Stimulated activated naive CD8-positive, alpha-beta T cell treated with anti-CD3 and anti-CD28 coated beads, Interleukin-15, Interleukin-2, amounts not matched to agents 100 ng/mL and 50 ng/mL, for 24 hours (primary cell): ENCODE measurements at regions not wholly inside any gene's neighbourhood (a gene's known extent, or its start where the extent isn't known, plus 50 kb on each side); places are given as distances from the start of the nearest gene placed in this dataset.
"Not testable (repeated sequence)": the region's sequence is repeated elsewhere in the genome, so short reads cannot be mapped to it uniquely, and the experiment has no call there.

Experiments
- H3K27ac Mint-ChIP-seq: one replicate; pipeline ENCODE4 v1.8.0; 2021; ENCODE audit warnings: mild to moderate bottlenecking, mixed read lengths
- H3K27me3 Mint-ChIP-seq: one replicate; pipeline ENCODE4 v1.8.0; 2021; ENCODE audit warnings: mixed read lengths
- H3K36me3 Mint-ChIP-seq: one replicate; pipeline ENCODE4 v1.8.0; 2021; ENCODE audit warnings: low read depth, mixed read lengths
- H3K4me1 Mint-ChIP-seq: one replicate; pipeline ENCODE4 v1.8.0; 2021; ENCODE audit warnings: low read depth, mixed read lengths
- H3K4me3 Mint-ChIP-seq: one replicate; pipeline ENCODE4 v1.8.0; 2021; ENCODE audit warnings: mild to moderate bottlenecking, mixed read lengths
- H3K9me3 Mint-ChIP-seq: one replicate; pipeline ENCODE4 v1.8.0; 2021; ENCODE audit warnings: mixed read lengths

- Mint-ChIP-seq H3K27ac (peak overlapping the region; percentile 88), H3K27me3 (no peaks in the 10 kb centered on the region), H3K4me3 (peak overlapping the region; percentile 56)
Measured at GRCh38 chr6:134437376-134437775, 119.5 kb upstream of the SGK1 start.

GRCh38 chr6:134436950-134437349, 119.0 kb upstream of the SGK1 start:
- peaks cover 31% of the 10 kb centered on the region for H3K4me1 Mint-ChIP-seq
- H3K36me3 Mint-ChIP-seq = no peaks in the 10 kb centered on the region
- peak overlapping the region; percentile 56 for H3K4me3 Mint-ChIP-seq
- no peaks in the 10 kb centered on the region for H3K9me3 Mint-ChIP-seq
- no peaks in the 10 kb centered on the region for H3K27me3 Mint-ChIP-seq
- peak overlapping the region; percentile 88 for H3K27ac Mint-ChIP-seq

More at GRCh38 chr6:134437376-134437775, 119.5 kb upstream of the SGK1 start:
- Mint-ChIP-seq H3K36me3 (no peaks in the 10 kb centered on the region), H3K9me3 (no peaks in the 10 kb centered on the region), H3K4me1 (peaks cover 31% of the 10 kb centered on the region)

- Mint-ChIP-seq H3K27ac (peak overlapping the region; percentile 88), H3K9me3 (no peaks in the 10 kb centered on the region), H3K4me3 (peak overlapping the region; percentile 56), H3K27me3 (no peaks in the 10 kb centered on the region), H3K4me1 (peaks cover 31% of the 10 kb centered on the region), H3K36me3 (no peaks in the 10 kb centered on the region)
Measured at GRCh38 chr6:134436281-134436815, 118.4 kb upstream of the SGK1 start.

- Mint-ChIP-seq H3K4me1 (peaks cover 31% of the 10 kb centered on the region), H3K27ac (peak overlapping the region; percentile 88), H3K36me3 (no peaks in the 10 kb centered on the region), H3K27me3 (no peaks in the 10 kb centered on the region), H3K9me3 (no peaks in the 10 kb centered on the region), H3K4me3 (peak overlapping the region; percentile 56)
Measured at GRCh38 chr6:134435814-134436280, 117.9 kb upstream of the SGK1 start.

GRCh38 chr6:134434019-134434942, 116.4 kb upstream of the SGK1 start:
- H3K36me3 Mint-ChIP-seq = no peaks in the 10 kb centered on the region
- no peak overlapping the region for H3K4me3 Mint-ChIP-seq
- H3K27ac Mint-ChIP-seq = peak overlapping the region; percentile 56
- no peaks in the 10 kb centered on the region for H3K27me3 Mint-ChIP-seq
- no peaks in the 10 kb centered on the region for H3K9me3 Mint-ChIP-seq
- H3K4me1 Mint-ChIP-seq = peaks cover 31% of the 10 kb centered on the region

GRCh38 chr6:134432036-134432435, 114.1 kb upstream of the SGK1 start:
- Mint-ChIP-seq H3K27me3 (no peaks in the 10 kb centered on the region), H3K27ac (no peak overlapping the region), H3K4me3 (no peak overlapping the region), H3K9me3 (no peaks in the 10 kb centered on the region), H3K36me3 (no peaks in the 10 kb centered on the region), H3K4me1 (peaks cover 18% of the 10 kb centered on the region)

- Mint-ChIP-seq H3K27ac (no peak overlapping the region), H3K9me3 (no peaks in the 10 kb centered on the region), H3K36me3 (no peaks in the 10 kb centered on the region), H3K4me1 (peaks cover 12% of the 10 kb centered on the region), H3K27me3 (no peaks in the 10 kb centered on the region), H3K4me3 (no peak overlapping the region)
Measured at GRCh38 chr6:134431421-134431859, 113.5 kb upstream of the SGK1 start.

- no peak overlapping the region for H3K4me3 Mint-ChIP-seq
- no peak overlapping the region for H3K27ac Mint-ChIP-seq
- H3K4me1 Mint-ChIP-seq = peaks cover 2% of the 10 kb centered on the region
- H3K9me3 Mint-ChIP-seq = no peaks in the 10 kb centered on the region
- no peaks in the 10 kb centered on the region for H3K36me3 Mint-ChIP-seq
- no peaks in the 10 kb centered on the region for H3K27me3 Mint-ChIP-seq
Measured at GRCh38 chr6:134429861-134430380, 112.0 kb upstream of the SGK1 start.

GRCh38 chr6:134427721-134428120, 109.8 kb upstream of the SGK1 start:
- Mint-ChIP-seq H3K27me3 (no peaks in the 10 kb centered on the region), H3K4me3 (no peak overlapping the region), H3K9me3 (no peaks in the 10 kb centered on the region), H3K27ac (no peak overlapping the region), H3K36me3 (no peaks in the 10 kb centered on the region), H3K4me1 (peaks cover 9% of the 10 kb centered on the region)

GRCh38 chr6:134426623-134427022, 108.7 kb upstream of the SGK1 start:
- Mint-ChIP-seq H3K27ac (no peak overlapping the region), H3K36me3 (no peaks in the 10 kb centered on the region), H3K9me3 (no peaks in the 10 kb centered on the region), H3K27me3 (no peaks in the 10 kb centered on the region), H3K4me3 (no peak overlapping the region), H3K4me1 (peaks cover 12% of the 10 kb centered on the region)

GRCh38 chr6:134425917-134426316, 108.0 kb upstream of the SGK1 start:
- not testable (repeated sequence) for H3K36me3 Mint-ChIP-seq, H3K4me3 Mint-ChIP-seq, H3K9me3 Mint-ChIP-seq, H3K27me3 Mint-ChIP-seq
- H3K27ac Mint-ChIP-seq = peak overlapping the region; percentile 36
- peaks cover 12% of the 10 kb centered on the region for H3K4me1 Mint-ChIP-seq

GRCh38 chr6:134425513-134425912, 107.6 kb upstream of the SGK1 start:
- Mint-ChIP-seq H3K36me3 (no peaks in the 10 kb centered on the region), H3K4me1 (peaks cover 12% of the 10 kb centered on the region), H3K27ac (no peak overlapping the region), H3K4me3 (no peak overlapping the region), H3K9me3 (no peaks in the 10 kb centered on the region), H3K27me3 (no peaks in the 10 kb centered on the region)

GRCh38 chr6:134424798-134425170, 106.9 kb upstream of the SGK1 start:
- no peak overlapping the region for H3K4me3 Mint-ChIP-seq

GRCh38 chr6:134424165-134424797, 106.4 kb upstream of the SGK1 start:
- Mint-ChIP-seq H3K36me3 (no peaks in the 10 kb centered on the region), H3K27ac (no peak overlapping the region), H3K9me3 (no peaks in the 10 kb centered on the region), H3K4me3 (no peak overlapping the region), H3K27me3 (no peaks in the 10 kb centered on the region), H3K4me1 (peaks cover 12% of the 10 kb centered on the region)

More at GRCh38 chr6:134424798-134425170, 106.9 kb upstream of the SGK1 start:
- peaks cover 12% of the 10 kb centered on the region for H3K4me1 Mint-ChIP-seq
- H3K9me3 Mint-ChIP-seq = no peaks in the 10 kb centered on the region
- H3K27me3 Mint-ChIP-seq = no peaks in the 10 kb centered on the region
- H3K27ac Mint-ChIP-seq = no peak overlapping the region
- H3K36me3 Mint-ChIP-seq = no peaks in the 10 kb centered on the region
